ENCODE measurements at regions not wholly inside any gene's neighbourhood (a gene's known extent, or its start where the extent isn't known, plus 50 kb on each side); places are given as distances from the start of the nearest gene placed in this dataset.
"Not testable (repeated sequence)": the region's sequence is repeated elsewhere in the genome, so short reads cannot be mapped to it uniquely, and the experiment has no call there.

DNA sequence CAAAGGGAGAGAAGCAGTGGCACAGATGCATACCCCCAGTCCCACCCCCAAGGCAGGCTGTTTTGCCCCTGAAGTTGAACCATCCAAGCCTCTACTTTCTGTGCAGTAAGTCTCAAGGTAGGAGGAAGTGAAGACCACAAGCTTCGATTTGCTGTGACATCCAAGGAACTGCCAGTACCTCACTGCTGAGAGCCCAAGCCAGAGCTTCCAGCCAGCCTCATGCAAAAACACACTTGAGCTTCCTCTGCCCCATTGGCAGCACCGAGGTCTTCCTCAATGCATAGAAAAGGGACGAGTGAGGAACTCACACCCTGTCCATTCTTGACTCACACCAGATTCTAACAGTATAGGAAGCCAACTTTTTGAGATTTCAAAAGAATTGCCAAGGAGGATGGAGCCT is 311.7 kb downstream of the BCL2L11 start:
- DNase-seq = not testable (repeated sequence)

DNA sequence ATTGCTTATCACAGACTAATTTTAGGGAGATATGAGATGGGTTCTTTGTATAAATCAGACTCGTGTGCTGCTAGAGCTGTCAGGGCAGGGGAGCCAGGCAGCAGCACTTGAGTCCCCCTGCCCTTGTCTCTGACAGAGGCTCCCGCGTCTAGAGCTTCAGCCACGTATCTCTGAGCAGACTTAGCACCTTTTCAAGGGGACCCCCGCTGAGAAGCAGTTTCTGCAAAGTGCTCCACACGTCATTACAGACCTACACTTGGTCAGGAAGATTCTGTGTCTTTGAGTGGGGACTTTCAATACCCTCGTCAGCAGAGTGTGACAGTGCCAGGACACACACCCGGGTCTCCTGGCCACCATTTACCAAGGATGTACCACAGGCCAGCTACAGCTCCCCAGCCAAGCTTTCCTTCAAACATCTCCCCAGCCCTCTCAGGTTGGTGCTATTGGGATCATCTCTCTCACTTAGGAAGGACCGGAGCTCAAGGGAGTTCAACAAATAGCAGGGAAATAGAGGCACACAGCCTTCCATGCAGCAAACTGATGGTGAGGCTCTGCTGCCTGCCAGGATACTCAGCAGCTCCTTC is 312.3 kb downstream of the BCL2L11 start:
- not testable (repeated sequence) for DNase-seq

DNA sequence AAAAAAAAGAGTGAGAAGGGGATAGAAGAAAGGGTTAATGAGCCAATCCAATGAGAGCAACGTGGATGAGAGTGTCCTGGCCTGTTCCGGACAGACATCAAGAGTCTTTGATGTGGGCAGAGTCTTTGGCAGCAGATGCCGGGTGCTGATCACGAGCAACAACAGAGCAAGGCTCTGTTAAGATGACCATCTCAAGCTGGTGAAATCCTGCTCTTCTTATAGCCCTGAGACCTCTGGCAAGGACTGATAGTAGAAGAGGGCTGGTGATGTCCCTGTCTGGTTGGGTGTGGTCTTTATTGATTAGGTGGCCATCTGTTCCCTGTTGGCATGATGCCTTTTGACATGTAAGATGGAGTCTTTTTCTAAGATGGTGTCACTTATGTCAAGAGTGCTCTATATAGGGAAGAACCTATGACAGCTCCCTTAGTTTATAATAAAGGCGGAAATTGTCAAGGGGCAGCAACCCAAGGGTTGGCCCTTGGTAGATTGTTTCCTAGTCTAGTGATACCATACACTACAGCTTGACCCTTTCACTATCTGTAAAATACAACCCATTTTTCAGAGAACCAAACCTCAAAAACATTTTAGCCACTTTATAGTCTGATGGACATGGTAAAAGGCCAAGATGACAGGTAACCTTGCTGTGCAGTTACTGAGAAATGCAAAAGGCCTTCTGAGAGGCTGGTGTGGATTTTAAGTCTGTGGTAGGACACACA is 313.3 kb downstream of the BCL2L11 start:
- not testable (repeated sequence) for DNase-seq

DNA sequence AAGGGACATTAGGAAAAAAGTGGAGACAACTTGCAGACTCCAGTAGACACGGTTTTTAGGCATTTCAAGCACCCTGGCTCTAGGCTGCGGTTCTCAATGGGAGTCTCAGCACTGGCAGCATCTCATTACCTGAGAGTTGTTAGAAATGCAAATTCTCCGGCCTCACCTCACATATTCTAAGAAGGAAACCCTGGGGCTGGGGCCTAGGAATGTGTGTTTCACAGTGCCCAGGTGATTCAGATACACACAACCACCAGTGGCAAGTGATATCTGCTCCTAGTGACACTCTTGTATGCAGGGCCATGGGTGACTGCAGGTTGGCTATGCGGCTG is 313.9 kb downstream of the BCL2L11 start:
- DNase-seq = not testable (repeated sequence)

DNA sequence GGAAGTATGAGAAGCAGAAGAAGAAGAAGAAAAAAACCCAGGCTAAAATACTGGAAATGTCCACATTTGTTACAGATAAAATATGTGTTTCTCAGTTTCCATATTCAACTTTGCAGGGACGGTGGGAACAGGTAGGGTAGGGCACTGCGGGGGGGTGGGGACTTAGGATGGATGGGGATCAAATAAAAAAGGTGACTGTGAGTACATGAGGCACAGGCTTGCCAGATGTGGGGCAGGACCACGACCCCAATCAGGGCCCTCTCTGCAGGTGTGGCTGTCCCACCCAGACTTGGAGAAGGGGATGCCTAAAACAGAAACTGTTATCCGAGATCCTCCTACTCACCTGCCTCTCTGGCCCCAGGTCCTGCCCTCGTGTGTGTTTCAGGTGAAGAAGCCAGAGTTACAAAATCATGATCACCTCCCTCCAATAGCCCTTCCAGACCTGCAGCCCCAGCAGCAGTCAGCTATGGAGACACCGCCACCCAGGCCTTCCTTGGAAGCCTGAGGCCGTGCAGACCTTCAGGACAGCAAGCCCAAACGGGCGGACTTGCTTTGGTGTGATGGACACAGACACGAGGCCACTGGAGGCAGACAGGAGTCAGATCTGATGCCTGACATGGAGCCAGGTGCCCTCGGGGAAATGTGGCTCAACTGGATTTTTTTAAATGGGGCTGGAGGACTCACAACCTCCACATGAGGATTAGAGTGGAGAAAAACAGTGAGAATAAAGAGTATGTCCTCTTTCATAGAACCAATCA is 315.0 kb downstream of the BCL2L11 start:
- not testable (repeated sequence) for DNase-seq

DNA sequence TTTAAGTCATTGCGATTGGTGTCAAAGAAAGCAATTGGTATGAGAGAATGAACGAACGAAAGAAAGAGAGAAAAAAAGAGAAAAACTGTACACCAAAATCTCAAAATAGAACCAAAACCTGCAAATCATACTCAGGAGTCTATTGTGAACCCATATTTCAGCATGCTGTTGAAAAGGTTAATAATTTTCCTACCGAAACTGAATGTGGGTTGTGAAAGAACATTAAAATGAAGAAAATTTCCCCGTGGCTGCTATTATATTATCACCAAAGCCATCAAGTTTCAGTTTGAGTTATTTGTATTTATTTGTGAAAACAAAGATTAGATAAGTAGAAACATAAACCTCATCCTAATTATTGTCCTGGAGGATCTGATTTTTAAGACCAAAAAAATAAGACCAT is 315.7 kb downstream of the BCL2L11 start:
- not testable (repeated sequence) for DNase-seq

DNA sequence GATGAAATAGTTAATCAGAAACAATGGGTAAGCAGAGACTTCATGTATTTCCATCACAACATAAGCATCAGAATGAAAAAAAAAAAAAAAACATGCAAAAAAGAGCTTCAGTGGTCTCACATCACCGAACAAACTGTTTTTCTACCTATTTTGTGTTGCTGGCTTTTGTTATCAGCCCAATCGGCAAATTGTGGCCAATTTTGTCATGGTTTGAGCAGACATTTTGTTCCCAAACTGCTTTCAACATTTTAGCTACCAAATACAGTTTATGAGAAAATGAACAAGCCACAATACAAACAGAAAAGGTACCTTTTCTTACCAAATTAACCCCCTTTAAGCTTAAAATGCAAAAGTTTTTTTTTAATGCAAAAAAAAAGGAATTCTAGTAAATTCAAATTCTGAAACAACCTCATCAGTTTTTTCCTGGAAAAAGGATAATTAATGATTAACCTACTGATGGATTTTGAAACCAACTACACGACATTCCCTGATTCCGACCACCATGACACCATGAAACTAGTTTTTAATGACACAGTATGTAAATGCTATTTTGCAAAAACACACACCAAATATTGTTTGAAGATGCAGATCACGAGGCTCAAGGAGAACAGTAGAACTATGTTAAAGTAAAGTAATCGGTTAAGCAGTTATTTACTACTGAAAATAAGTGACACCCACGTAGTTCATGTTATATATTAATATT is 316.7 kb downstream of the BCL2L11 start:
- not testable (repeated sequence) for DNase-seq

DNA sequence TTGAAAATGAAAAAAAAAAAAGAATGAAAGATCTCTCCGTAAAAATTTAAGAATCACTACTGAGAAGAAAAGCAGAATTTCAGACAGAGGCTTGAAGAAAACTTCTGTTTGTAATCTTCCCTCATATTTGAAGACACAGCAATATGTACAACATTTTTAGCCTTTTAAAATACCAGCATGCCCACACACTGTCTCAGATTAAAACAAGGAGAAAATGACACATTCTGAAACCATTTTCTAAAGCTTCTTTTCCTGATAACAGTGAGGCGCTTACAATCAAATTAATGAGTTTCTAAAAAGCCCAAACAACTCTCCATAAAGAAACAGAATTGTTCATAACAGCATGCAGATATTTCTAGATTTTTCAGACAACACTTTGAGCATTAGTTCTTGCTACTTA is 317.4 kb downstream of the BCL2L11 start:
- not testable (repeated sequence) for DNase-seq

DNA sequence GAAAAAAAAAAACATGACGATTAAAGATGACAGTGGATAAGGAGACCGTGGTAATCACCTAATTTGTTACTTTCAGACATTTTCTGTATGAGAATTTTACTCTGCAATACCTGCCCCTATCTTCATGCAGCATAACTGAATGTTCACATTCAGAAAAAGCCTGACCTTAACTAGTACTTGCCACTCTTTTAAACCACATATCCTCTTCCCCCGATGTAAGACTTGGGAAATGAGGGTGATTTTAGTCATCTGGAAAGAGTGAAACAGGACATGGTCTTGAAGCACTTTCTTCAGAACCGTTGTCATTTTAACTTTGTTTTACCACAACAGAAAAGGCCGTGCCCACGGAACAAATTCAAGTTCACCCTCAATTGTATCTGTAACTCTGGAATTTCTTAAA is 318.5 kb downstream of the BCL2L11 start:
- DNase-seq = not testable (repeated sequence)

DNA sequence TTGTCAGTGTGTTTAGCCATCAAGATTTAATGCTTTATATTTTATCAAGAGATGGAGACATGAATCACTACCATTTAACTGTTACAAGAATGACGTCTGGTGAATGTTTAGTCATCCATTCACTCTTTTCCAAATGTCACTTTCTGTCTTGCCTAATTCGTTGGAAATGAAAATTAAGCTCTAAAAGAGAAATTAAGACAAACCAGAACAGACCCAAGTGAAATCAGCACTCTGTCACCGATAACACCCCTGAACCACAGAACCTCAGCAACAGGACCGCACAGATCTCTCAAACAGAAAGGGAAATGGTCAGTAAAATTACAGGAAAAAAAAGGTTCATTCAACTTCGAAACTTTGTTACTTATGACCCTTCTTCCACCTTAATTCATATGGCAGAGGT is 320.9 kb downstream of the BCL2L11 start:
- not testable (repeated sequence) for DNase-seq

DNA sequence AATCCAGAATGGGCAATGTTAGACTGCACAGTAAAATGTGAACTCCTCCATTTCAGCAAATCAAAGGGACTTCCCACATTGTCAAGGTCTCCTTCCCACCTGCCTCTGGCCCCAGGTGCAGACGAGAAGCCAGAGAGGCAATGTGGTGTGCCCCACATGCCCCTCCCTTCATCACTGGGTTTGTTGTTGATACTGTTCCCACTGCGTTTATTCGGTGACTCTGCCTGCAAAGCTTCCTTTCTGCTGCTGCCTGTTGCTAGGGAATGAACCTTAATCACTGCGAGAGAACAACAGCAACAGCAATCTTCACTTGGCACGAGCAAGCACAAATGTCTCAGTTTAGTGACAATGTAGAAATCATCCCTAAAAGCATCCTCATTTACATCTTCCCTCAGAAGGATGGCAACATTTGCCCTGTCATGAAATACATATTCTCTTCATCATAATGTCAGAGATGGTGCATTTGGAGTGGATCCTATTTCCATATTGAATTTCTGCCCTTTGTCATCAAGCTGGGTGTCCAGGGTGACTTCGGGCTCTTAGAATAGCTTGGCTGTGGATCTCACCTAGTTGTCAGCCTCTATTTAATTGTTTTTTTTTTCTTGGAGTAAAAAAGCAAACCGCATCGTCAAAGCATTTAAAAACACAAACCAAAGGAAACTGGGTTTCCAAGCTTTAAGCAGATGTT is 322.2 kb downstream of the BCL2L11 start:
- DNase-seq = not testable (repeated sequence)

DNA sequence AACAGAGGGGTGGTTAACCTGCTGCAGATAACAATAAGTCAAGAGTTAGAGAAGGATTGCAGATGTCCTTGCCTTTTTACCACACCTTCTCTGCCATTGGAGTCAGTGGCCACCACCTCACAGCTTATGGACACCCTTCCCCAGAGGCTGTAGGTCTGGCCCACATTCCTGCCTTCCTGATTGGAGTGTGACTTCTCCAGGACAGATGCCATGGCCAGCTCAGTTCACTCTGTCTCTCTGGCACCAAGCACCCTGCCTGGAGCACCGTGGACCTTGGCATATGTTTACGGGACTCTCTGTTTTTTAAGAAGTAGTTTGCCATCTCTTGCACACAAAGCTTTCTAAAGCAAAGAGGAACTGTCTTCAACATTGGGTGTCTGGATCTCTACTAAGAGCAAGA is 323.8 kb downstream of the BCL2L11 start:
- DNase-seq = not testable (repeated sequence)

DNA sequence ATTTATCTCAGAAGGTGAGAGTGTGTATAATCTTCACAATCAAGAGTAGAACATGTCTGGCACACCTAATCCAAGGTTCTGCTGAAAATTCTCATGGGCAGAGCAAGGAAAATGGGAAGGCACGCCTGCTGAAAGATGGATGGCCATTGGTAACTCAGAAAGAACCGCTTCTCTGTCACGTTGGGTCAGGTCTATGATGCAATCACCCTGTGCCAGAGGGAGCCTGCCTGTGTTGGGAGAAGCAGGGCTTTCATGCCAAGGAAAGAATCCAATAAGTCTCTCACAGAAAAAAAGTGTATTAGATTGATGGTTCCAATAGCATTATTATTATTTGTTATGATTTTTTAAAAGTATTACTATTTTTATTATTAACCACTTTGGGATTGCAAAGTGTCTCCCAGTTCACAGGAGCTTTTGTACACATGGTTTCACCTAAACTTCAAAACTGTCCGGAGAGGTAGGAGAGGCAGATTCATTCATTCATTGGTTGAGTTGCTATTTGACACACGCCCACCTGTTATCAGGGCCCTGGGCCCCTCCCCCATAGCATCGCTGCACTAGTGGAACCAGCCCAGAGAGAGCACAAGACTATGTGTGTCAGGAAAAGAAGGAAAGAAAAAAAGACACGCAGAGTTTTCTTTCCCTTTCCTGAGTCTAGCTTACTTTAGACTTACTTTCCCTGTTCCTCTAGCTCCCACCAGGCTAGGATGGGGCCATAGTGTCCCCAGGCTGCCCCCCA is 324.6 kb downstream of the BCL2L11 start:
- not testable (repeated sequence) for DNase-seq

DNA sequence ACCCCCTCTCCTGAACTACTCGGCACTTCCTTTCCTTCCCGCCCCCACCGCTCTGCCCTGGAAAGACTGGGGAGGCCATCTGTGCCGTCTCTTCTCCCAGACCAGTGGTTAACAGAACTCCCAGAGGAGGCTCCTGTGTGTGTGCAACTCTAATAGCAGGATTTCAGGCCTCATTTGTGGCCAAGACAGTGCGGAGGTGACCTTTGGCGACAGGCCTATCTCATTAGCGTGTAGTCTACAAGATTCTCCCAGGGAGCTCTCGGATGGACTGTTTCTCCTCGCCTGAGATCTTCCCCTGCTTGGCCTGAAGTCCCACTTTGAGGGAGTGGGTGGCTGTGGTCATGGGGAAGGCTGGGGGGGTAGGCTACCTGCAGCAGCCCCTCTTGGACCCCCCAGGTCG is 325.2 kb downstream of the BCL2L11 start:
- not testable (repeated sequence) for DNase-seq

DNA sequence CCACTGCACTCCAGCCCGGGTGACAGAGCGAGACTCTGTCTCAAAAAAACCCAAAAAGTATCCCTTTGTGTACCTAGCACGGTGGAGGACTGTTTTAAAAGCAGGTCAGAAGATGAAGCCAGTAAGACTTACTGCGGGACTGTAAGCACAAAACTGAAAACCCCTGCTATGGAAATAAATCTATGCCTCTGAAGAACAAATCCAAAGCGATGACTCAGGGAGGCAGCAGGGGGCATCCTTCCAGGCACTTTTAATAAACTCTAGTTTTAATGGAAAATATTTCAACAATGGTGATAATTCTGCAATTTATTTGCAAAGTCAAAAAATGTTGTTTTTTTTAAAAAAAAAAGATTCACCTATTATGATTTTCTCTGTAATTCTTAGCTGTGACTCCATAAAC is 326.8 kb downstream of the BCL2L11 start:
- DNase-seq = not testable (repeated sequence)

DNA sequence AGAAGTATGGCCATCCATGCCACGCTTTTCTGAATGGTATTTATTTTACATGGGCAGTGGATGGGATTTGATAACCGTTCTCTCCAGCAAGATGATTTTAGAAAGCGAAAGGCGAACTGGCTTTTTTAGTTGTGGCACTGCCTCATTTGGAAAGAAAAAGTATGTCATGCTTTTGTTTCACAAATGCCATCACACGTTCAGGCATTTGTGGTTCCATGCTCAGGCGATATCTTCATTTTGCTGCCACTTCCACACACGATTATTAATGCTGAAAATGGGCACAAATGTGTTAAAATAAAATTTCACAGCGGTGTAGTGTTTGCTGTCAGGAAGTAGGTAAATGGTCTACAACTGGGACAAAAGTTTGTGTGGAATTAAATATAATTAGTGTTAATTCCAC is 328.1 kb downstream of the BCL2L11 start:
- DNase-seq = not testable (repeated sequence)

DNA sequence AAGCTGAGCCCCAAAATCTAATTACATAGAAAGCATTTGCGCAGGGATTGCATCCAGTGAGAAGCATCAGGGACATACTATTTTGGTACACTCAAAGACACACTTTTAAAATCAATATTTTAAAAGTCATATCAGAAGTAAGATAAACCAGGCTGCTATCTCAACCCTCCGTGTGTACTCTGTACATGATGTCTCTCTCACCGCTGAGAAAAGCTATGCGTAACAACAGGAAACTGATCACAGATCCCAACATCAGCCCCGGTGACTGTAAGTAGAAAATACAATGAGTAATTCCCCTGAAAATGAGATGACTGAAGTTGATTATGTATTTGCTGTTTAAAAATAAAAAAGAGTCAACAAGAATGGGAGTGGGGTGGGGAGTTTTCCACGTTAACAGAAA is 329.8 kb downstream of the BCL2L11 start:
- not testable (repeated sequence) for DNase-seq

DNA sequence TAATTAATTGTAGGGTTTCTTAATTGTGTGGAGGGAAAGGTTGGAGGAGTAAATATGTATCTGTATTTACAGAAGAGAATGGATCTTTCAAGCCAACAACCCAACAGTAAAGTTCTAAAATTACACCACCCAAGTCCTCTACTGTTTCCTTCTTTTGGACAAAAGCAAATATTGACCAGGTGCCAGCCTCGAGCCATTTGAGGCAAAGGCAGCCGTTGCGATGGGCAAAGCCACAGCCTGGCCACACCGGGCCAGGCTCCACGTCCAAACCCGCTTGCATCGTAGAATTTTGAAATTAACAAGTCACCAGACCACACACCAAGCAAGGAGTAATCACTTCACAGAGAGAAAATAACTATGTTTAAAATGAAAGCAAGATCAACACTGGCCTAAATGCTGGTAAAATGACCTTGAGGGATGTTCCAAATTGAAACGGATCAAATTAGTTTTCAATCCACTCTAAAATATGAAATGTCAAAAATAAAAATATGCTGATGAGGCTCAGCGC is 331.0 kb downstream of the BCL2L11 start:
- DNase-seq = not testable (repeated sequence)

DNA sequence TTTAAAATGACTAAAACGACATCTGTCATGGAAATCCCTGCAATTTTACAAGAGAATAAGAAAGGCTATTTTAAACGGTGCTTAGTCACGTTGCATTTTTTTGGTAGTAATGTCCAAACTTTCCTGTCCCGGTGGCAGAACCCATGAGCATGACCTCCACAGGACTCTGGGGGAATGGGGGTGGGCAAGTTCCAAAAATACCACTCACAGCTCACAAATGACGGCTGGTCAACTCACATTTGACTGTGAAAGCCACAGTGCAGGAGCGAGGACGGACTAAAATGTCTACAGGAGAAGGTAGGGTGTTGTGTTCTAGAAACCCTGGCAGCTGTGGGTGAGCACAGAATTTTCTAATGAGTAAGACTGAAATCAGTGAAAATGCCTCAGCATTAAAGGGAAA is 331.5 kb downstream of the BCL2L11 start:
- DNase-seq = not testable (repeated sequence)

DNA sequence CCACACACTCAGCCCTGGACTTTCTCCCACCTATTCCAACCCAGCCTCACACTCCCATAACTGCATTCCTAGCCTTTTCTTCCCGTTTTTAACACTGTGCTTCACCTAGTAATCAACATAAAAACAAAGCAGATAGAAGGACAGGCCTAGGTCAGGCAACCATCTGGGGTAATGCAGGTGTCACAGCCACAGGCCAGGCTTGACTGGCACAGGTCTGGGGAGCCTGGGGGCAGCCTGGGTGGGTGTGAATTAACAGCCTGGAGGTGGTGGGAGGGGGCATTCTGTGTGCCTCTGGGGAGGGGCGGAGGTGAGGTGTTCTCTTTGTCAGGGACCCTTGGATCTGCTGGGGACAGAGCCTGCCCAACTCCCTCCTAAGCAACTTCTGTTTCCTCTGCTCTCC is 332.6 kb downstream of the BCL2L11 start:
- DNase-seq = not testable (repeated sequence)

DNA sequence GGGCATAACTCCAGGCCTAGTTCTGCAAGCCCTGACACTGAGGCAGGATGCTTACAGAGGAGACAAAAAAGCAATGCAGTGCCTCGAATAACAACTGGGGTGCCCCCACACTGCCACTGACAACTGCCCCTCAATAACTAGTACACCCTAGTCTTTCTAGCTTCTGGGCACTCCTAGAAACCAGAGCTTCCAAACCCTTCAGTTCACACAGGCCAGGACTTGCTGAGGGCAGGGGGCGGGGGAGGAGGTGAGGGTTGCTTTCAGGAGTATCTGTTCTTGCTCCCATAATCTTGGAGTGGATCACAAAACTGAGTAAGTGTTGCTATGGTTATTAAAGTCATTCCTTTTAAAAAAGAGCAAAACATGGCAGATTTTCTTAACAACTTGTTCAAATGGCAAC is 333.1 kb downstream of the BCL2L11 start:
- DNase-seq = not testable (repeated sequence)

DNA sequence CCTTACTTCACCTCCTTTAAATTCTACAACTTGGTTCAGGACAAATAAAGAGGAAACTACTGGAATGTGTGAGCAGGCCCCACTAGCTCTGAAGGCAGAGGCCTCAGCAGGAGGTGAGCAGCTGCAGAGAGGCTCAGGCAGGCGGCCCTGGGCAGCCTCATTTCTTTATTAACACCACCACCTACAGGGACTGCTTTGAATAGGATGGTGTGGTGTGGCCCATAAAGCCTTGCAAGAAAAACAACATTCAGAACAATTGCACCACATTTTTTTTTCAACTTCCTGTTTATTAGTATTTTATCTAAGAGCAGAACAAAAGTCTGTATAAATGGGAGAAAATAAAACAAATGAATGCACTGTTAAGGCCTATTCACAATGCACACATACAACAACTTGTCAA is 333.7 kb downstream of the BCL2L11 start:
- DNase-seq = not testable (repeated sequence)

All from stimulated activated naive CD4-positive, alpha-beta T cell (primary cell).